ENCODE measurements at regions not wholly inside any gene's neighbourhood (a gene's known extent, or its start where the extent isn't known, plus 50 kb on each side); places are given as distances from the start of the nearest gene placed in this dataset.

GRCh38 chr1:221290669-221291068, 411.4 kb downstream of the HLX start:
- no peak for TF ChIP-seq CTCF (IDR thresholded peaks at IDR 0.05 in 4 of 5, conservative IDR thresholded peaks at IDR 0.05 in 1 of 5)
- TF ChIP-seq POLR2A (IDR thresholded peaks at IDR 0.05), result no peak
